ENCODE measurements at regions not wholly inside any gene's neighbourhood (a gene's known extent, or its start where the extent isn't known, plus 50 kb on each side); places are given as distances from the start of the nearest gene placed in this dataset.

- Histone ChIP-seq H3K79me2 (ENCODE audit: insufficient read depth, low read depth) (no peaks in the 10 kb centered on the region), H3K4me2 (no peak overlapping the region), H3K27ac (no peak overlapping the region), H2AFZ (ENCODE audit: low read depth) (no peak overlapping the region), H3K4me3 (IDR thresholded peaks at IDR 0.05; ENCODE audit: insufficient read depth, low read depth, low read length) (no peak overlapping the region), H3K9ac (no peak overlapping the region), H4K20me1 (ENCODE audit: insufficient read depth) (no peaks in the 10 kb centered on the region), H3K27me3 (ENCODE audit: insufficient read depth, low read depth) (no peaks in the 10 kb centered on the region), H3K36me3 (ENCODE audit: insufficient read depth) (no peaks in the 10 kb centered on the region), H3K4me1 (ENCODE audit: low read depth, poor library complexity, severe bottlenecking) (no peaks in the 10 kb centered on the region)
- no peak for TF ChIP-seq CTCF (conservative IDR thresholded peaks at IDR 0.05; ENCODE audit: low read depth, low read length)
Measured at GRCh38 chr3:34065901-34066300, 267.5 kb downstream of the PDCD6IP start.

- Histone ChIP-seq H3K27me3 (ENCODE audit: insufficient read depth, low read depth) (no peaks in the 10 kb centered on the region), H4K20me1 (ENCODE audit: insufficient read depth) (no peaks in the 10 kb centered on the region), H3K4me1 (ENCODE audit: low read depth, poor library complexity, severe bottlenecking) (no peaks in the 10 kb centered on the region), H3K4me3 (IDR thresholded peaks at IDR 0.05; ENCODE audit: insufficient read depth, low read depth, low read length) (no peak overlapping the region), H3K27ac (no peak overlapping the region), H3K36me3 (ENCODE audit: insufficient read depth) (no peaks in the 10 kb centered on the region), H2AFZ (ENCODE audit: low read depth) (no peak overlapping the region), H3K4me2 (no peak overlapping the region), H3K9ac (no peak overlapping the region), H3K79me2 (ENCODE audit: insufficient read depth, low read depth) (no peaks in the 10 kb centered on the region)
- TF ChIP-seq CTCF (conservative IDR thresholded peaks at IDR 0.05; ENCODE audit: low read depth, low read length), result no peak
Measured at GRCh38 chr3:34066328-34066727, 267.9 kb downstream of the PDCD6IP start.

- no peak overlapping the region for H3K4me2 ChIP-seq
- no peak for TF ChIP-seq CTCF (conservative IDR thresholded peaks at IDR 0.05; ENCODE audit: low read depth, low read length)
- H3K27me3 ChIP-seq (ENCODE audit: insufficient read depth, low read depth), result no peaks in the 10 kb centered on the region
- no peak overlapping the region for H2AFZ ChIP-seq (ENCODE audit: low read depth)
- H3K4me3 ChIP-seq (IDR thresholded peaks at IDR 0.05; ENCODE audit: insufficient read depth, low read depth, low read length), result no peak overlapping the region
- H3K36me3 ChIP-seq (ENCODE audit: insufficient read depth), result no peaks in the 10 kb centered on the region
- no peaks in the 10 kb centered on the region for H4K20me1 ChIP-seq (ENCODE audit: insufficient read depth)
- H3K79me2 ChIP-seq (ENCODE audit: insufficient read depth, low read depth), result no peaks in the 10 kb centered on the region
- no peak overlapping the region for H3K9ac ChIP-seq
- H3K27ac ChIP-seq, result no peak overlapping the region
- no peaks in the 10 kb centered on the region for H3K4me1 ChIP-seq (ENCODE audit: low read depth, poor library complexity, severe bottlenecking)
Measured at GRCh38 chr3:34066999-34067398, 268.6 kb downstream of the PDCD6IP start.

- Histone ChIP-seq H3K27me3 (ENCODE audit: insufficient read depth, low read depth) (no peaks in the 10 kb centered on the region), H4K20me1 (ENCODE audit: insufficient read depth) (no peaks in the 10 kb centered on the region), H3K4me2 (no peak overlapping the region), H3K79me2 (ENCODE audit: insufficient read depth, low read depth) (no peaks in the 10 kb centered on the region), H3K4me3 (IDR thresholded peaks at IDR 0.05; ENCODE audit: insufficient read depth, low read depth, low read length) (no peak overlapping the region), H3K9ac (no peak overlapping the region), H2AFZ (ENCODE audit: low read depth) (no peak overlapping the region), H3K36me3 (ENCODE audit: insufficient read depth) (no peaks in the 10 kb centered on the region), H3K27ac (no peak overlapping the region), H3K4me1 (ENCODE audit: low read depth, poor library complexity, severe bottlenecking) (no peaks in the 10 kb centered on the region)
- no peak for TF ChIP-seq CTCF (conservative IDR thresholded peaks at IDR 0.05; ENCODE audit: low read depth, low read length)
Measured at GRCh38 chr3:34067536-34068051, 269.2 kb downstream of the PDCD6IP start.

Measured in KMS-11 (cell line).